ENCODE measurements at regions not wholly inside any gene's neighbourhood (a gene's known extent, or its start where the extent isn't known, plus 50 kb on each side); places are given as distances from the start of the nearest gene placed in this dataset.
A peak's percentile ranks its signal among the peaks of the same experiment; 100 is the strongest.

DNA sequence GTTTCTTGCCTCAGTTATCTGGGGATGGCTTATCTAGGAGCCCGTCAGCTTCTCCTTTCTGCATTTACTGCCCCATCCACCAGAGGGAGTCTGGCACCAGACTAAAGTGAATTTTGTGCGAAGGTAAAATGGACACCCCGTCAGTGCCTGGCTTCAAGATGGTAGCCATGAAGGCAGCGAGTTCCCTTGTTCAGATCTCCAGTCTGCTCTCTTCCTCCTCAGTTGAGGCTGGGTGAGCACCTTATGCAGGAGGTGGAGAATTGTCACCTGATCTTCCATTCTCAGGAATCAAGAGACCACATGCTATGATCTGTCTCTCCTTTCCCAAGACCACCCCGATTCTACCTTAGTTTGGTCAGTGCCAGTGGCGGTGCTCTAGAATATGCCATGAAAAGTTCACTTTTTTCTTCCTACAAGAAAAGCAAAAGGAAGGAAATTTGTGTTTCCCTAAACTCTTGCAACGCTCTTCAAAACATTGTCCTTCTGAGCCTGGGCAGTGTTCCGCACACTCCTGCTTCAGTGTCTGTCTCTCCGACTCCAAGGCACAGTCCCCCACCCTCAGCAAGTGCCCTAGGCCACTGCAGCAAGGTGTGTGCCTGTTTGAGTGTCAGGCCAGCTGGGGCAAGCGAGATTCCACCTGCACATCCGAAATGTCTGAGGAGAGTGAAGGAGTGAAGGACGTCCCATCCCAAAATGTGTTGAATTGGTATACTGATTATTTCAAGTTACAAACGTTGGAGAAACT lies 168.6 kb downstream of the SS18 start:
- no peak for TF ChIP-seq EZH2 (IDR thresholded peaks at IDR 0.05; ENCODE audit: borderline replicate concordance, low read depth, low read length, severe bottlenecking)
- TF ChIP-seq, protein P1, sequence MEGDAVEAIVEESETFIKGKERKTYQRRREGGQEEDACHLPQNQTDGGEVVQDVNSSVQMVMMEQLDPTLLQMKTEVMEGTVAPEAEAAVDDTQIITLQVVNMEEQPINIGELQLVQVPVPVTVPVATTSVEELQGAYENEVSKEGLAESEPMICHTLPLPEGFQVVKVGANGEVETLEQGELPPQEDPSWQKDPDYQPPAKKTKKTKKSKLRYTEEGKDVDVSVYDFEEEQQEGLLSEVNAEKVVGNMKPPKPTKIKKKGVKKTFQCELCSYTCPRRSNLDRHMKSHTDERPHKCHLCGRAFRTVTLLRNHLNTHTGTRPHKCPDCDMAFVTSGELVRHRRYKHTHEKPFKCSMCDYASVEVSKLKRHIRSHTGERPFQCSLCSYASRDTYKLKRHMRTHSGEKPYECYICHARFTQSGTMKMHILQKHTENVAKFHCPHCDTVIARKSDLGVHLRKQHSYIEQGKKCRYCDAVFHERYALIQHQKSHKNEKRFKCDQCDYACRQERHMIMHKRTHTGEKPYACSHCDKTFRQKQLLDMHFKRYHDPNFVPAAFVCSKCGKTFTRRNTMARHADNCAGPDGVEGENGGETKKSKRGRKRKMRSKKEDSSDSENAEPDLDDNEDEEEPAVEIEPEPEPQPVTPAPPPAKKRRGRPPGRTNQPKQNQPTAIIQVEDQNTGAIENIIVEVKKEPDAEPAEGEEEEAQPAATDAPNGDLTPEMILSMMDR (IDR thresholded peaks at IDR 0.05; ENCODE audit: borderline replicate concordance, extremely low read depth, low read length, poor library complexity, severe bottlenecking), result peak; percentile 69
